GM12891 (cell line): ENCODE measurements at regions not wholly inside any gene's neighbourhood (a gene's known extent, or its start where the extent isn't known, plus 50 kb on each side); places are given as distances from the start of the nearest gene placed in this dataset.

ENCODE experiments used
- POLR2A ChIP-seq: IDR thresholded peaks from 2 replicates; pipeline ENCODE4 v1.6.1; 2011; ENCODE audit warnings: low read depth, low read length, control low read depth
- POLR2AphosphoS5 ChIP-seq: IDR thresholded peaks from 2 replicates; pipeline ENCODE4 v1.6.1; 2011; ENCODE audit warnings: low read depth, low read length, control low read depth
- TAF1 ChIP-seq: IDR thresholded peaks from 2 replicates; pipeline ENCODE4 v1.6.1; 2011; ENCODE audit warnings: low read depth, low read length, control low read depth

DNA sequence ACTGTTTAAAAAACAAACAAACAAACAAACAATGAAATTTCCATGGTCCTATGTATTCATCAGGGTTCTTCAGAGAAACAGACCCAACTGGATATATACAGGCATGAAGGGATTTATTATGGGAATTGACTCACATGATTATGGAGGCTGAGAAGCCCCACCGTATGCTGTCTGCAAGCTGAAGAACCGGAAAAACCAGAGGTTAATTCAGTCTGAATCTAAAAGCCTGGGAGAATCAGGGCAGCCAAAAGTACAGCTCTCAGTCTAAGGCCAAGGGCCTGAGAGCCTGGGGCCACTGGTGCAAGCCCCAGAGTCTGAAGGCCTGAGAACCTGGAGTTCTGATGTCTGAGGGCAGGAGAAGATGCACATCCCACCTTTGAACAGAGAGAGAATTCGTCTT lies 163.5 kb downstream of the MDFIC start:
- TF ChIP-seq POLR2A = no peak
- no peak for TF ChIP-seq POLR2AphosphoS5
- no peak for TF ChIP-seq TAF1
